Stimulated activated CD4-positive, alpha-beta T cell treated with anti-CD3 and anti-CD28 coated beads, Interleukin-4, amount 100 ng/mL, for 4 hours (primary cell): ENCODE measurements at regions not wholly inside any gene's neighbourhood (a gene's known extent, or its start where the extent isn't known, plus 50 kb on each side); places are given as distances from the start of the nearest gene placed in this dataset.
"Not testable (repeated sequence)": the region's sequence is repeated elsewhere in the genome, so short reads cannot be mapped to it uniquely, and the experiment has no call there.

Source experiments
- DNase-seq, 2 experiments: peaks; one replicate each; pipeline ENCODE4 v3.0.0-alpha.2; 2020

GRCh38 chr17:33709881-33710280 is 416.8 kb upstream of the ASIC2 start:
- no peak for DNase-seq

- no peak for DNase-seq
These were observed 419.0 kb upstream of the ASIC2 start for GRCh38 chr17:33712120-33712519.

- no peak for DNase-seq
These were observed 423.9 kb upstream of the ASIC2 start for GRCh38 chr17:33716957-33717356.

- DNase-seq, result not testable (repeated sequence)
These were observed 430.6 kb upstream of the ASIC2 start for GRCh38 chr17:33723736-33724135.

GRCh38 chr17:33725675-33726271 is 432.7 kb upstream of the ASIC2 start:
- peak in 1 of 2 experiments; percentile 7 for DNase-seq

- no peak for DNase-seq
These were observed 437.0 kb upstream of the ASIC2 start for GRCh38 chr17:33730131-33730530.

- DNase-seq, result no peak
These were observed 439.0 kb upstream of the ASIC2 start for GRCh38 chr17:33732116-33732515.

GRCh38 chr17:33739714-33740113 is 446.6 kb upstream of the ASIC2 start:
- no peak for DNase-seq

GRCh38 chr17:33745047-33745760 is 452.1 kb upstream of the ASIC2 start:
- DNase-seq, result no peak

GRCh38 chr17:33749171-33749570 is 456.1 kb upstream of the ASIC2 start:
- no peak for DNase-seq

GRCh38 chr17:33750943-33751701 is 458.0 kb upstream of the ASIC2 start:
- peak; percentile 37 to 60 for DNase-seq

- no peak for DNase-seq
These were observed 458.6 kb upstream of the ASIC2 start for GRCh38 chr17:33751702-33752065.

- DNase-seq, result no peak
These were observed 460.4 kb upstream of the ASIC2 start for GRCh38 chr17:33753452-33753851.

- DNase-seq, result no peak
These were observed 462.9 kb upstream of the ASIC2 start for GRCh38 chr17:33756021-33756420.

- DNase-seq, result no peak
These were observed 472.8 kb upstream of the ASIC2 start for GRCh38 chr17:33765871-33766270.

- no peak for DNase-seq
These were observed 473.6 kb upstream of the ASIC2 start for GRCh38 chr17:33766721-33767120.

- no peak for DNase-seq
These were observed 476.0 kb upstream of the ASIC2 start for GRCh38 chr17:33769066-33769465.

- no peak for DNase-seq
These were observed 478.8 kb upstream of the CCL2 start for GRCh38 chr17:33776304-33776703.

GRCh38 chr17:33776903-33777302 is 478.2 kb upstream of the CCL2 start:
- no peak for DNase-seq

GRCh38 chr17:33777674-33778073 is 477.4 kb upstream of the CCL2 start:
- DNase-seq, result no peak

- no peak for DNase-seq
These were observed 476.4 kb upstream of the CCL2 start for GRCh38 chr17:33778505-33779233.

GRCh38 chr17:33779234-33779591 is 475.9 kb upstream of the CCL2 start:
- peak; percentile 2 to 3 for DNase-seq

- DNase-seq, result no peak
These were observed 469.8 kb upstream of the CCL2 start for GRCh38 chr17:33785281-33785680.

GRCh38 chr17:33786478-33786877 is 468.6 kb upstream of the CCL2 start:
- DNase-seq, result no peak
